ENCODE measurements at regions not wholly inside any gene's neighbourhood (a gene's known extent, or its start where the extent isn't known, plus 50 kb on each side); places are given as distances from the start of the nearest gene placed in this dataset.
"Not testable (repeated sequence)": the region's sequence is repeated elsewhere in the genome, so short reads cannot be mapped to it uniquely, and the experiment has no call there.

DNA sequence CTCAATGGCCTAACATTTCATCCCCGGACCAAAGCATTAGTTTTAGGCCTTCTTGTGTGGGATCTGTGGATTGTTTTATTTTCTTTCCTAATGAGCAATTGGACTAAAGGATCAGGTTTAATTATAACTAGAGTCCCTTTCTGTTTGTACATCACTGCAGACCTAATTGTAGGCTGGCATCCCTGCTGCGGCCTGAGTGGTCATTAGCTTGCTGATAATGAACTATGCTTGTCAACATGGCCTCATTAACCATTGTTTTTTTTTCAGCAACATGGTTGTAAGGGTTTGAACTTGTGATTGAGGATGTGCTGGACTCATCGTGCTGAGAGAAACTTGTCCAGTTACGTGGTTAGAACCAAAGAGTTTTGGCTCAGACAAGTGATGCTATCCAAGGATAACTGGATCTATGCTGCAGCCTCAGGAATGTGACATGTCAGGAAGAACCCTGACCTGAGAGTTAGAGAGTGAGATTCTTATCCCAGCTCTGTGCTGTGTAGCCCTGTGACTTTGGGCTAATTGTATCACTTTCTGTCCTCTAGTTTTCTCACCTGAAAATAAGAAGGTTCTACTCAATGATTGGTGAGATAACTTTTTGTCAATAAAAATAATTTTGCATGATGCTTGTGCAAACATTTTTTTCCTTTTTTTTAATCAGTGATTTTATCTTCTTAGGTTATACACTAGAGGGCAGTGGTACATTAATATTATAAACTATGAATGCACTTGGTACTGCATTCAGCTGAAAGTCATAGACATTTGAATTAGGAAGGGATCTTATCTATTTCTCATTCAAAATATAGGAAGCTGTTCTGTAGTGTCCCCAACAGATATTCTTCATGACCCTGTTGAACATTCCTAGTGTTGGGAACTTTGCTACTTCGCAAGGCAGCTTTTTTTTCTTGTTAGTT is 140.9 kb downstream of the RNF144B start:
- no peak for DNase-seq

DNA sequence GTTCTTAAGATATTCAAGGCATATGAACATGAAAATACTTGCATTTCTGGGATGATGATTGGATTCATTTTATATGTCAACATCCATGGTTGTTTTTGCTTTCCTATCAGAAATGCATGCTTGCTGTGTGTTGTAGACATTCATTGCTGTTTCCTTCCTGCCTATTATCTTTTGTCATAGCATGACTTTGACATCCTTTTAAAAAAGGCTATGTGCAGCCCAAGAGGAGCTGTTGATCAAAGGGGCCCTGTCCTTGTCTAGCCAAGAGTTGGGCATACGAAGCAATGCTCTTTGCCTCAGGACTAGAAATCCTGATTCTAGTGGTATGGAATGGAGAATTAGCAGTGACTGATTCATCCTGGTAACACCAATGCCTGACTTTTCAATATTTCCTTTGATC is 143.1 kb downstream of the RNF144B start:
- no peak for DNase-seq

DNA sequence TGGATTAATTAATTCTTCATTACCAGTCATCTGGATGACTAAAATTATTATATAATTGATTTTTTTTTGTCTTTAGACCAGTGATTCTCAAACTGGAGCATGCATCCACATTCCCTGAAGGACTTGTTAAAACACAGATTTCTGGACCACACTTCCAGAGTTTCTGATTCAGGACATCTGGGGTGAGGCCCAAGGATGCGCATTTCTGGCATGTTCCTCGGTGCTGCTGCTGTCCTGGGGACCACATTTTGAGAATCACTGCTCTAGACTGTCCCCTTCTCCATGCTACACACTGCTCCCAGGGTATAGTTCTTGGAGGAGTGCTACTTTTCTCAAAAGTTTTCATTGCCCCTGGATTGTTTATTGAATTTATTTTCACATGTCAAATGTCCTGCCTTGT is 145.0 kb downstream of the RNF144B start:
- DNase-seq: no peak

DNA sequence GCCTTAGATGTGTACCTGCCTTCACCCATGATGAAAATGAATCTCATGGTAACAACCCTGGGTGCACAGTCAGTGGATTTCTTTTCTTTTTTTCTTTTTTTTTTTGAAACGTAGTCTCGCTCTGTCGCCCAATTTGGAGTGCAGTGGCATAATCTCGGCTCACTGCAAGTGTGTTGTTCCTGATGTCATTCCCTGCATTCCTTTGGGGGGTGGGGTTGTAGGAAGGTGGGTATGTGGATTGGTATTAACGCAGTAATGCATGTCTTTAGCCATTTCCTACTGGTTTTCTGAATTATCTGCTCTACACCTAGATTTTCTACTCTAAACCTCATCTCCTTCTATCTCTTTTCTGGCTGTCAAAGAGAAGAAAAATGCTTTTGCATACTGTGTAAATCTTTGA is 146.6 kb downstream of the RNF144B start:
- no peak for DNase-seq

DNA sequence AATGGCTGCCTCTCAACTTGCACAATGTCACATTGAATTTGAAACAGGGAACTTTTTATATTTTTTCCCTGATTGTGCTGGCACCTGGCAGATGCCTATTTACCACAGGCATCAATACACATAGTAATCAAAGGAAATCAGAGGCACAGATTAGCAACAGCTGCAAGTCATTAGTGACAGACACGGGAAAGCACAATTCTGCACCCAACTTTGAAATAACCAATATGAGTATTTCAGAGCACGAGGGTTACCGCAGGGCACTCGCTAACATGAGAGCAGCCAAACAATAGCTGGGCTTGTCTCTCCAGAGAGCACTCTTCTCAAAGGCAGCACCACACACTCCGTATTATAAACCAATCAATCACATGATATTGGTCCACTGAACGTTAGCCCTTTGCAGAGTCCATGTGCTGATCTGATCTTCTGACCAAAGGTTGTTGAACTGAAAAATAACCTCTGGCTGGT is 149.5 kb downstream of the RNF144B start:
- DNase-seq: no peak

DNA sequence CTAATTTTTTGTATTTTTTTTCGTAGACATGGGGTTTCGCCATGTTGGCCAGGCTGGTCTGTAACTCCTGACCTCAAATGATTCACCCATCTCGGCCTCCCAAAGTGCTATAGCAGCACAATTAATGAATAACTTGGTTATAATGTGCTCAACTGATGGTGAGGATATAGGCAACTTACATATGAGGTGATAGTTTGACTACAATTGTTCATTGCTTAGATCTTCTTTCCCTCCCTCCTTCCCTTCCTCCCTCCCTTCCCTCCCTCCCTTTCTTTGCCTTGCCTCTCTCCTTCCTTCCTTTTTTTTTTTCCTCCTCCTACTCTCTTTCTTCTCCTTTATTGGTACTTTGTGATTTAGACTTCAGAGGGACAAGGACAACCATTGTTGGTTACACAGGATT is 151.2 kb downstream of the RNF144B start:
- no peak for DNase-seq

DNA sequence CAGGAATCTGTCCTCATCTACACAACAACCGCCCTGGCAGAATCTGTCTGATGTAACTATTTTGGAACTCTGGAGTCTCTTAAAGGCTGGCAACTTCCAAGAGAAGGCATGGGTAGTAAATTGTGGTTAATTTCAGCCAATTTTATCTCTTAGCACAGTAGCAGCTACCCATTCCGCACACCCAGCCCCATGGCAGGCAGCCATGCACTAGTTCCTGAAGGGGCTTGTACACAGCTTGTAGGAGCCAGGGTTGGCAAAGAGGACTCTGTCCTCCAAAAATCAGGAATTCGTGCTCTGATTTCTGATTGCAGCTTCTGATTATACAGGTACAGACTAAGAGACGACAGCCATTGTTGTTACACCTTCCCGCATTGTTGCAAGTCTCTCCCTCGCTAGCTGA is 155.9 kb downstream of the RNF144B start:
- DNase-seq: no peak

DNA sequence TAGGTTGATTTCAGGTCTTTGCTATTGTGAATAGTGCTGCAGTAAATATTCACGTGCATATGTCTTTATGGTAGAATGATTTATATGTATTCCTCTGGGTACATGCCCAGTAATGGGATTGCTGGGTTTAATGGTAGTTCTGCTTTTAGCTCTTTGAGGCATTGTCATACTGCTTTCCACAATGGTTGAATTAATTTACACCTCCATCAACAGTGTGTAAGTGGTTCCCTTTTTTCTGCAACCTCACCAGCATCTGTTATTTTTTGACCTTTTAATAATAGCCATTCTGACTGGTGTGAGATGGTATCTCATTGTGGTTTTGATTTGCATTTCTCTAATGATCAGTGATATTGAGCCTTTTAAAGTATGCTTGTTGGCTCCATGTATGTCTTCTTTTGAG is 158.0 kb downstream of the RNF144B start:
- DNase-seq: not testable (repeated sequence)

DNA sequence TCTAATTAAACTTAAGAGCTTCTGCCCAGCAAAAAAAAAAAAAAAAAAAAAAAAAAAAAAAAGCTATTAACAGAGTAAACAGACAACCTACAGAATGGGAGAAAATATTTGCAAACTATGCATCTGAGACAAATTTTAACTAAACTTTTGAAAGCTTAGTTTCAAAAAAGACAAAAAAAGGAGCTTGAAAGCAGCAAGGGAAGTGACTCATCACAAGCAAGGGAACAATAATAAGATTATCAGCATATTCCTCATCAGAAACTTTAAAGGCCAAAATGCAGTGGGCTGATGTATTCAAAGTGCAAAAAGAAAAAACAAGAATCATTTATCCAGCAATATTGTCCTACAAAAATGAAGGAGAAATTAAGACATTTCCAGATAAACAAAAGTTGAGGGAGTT is 158.6 kb downstream of the RNF144B start:
- no peak for DNase-seq

DNA sequence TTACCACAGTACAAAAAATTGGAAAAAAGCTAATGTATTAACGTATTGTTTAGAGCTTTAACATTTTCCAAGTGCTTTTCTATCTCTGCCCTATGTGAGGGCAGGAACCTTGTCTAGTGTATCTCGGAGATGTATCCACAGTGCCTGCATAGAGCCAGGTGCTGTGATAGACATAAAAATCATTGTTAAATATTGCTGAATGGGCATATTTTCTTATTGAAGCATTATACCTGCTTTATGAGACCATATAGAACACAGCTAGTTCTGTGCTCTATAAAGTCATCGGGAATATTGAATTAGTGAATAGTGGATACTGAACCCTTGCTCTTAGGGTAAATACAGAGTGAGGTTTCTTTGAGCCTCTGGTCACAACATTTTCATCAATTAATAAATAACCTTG is 163.0 kb downstream of the RNF144B start:
- no peak for DNase-seq

DNA sequence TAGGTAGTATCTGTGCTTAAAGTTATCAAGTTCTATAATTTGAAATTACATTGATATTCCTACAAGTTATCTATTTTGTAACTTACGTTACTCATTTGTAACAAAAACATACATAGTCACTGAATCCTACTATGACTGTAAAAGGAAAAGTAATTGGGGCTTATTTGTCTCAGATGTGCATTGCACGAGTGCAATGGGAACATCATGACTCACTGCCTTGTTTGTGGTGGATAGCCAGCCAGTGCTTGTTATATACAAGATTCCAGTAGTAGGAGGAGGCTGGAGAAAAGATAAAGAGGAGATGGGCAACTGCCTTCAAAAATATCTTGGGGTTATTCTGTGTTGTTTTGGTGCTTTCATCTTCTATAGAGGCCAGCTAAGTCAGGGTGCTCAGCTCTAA is 164.1 kb downstream of the RNF144B start:
- DNase-seq: no peak

DNA sequence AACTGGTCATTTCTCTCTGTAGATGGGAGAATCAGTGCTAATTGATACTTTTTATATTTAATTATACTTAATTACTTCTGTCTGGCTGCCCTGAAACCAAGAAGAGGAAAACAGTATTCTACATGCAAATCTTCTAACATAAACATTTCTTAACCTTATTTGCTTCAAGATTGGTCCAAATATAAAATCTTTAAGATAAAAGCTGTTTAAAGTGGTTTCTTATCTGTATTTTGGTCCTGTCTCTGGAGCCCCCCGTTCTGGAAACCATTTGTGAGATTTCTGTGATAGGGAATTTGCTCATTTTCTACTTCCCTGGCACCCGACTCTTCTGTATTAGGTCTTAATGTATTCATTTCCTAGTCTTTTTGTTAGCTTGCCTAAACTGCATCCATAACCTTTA is 168.6 kb downstream of the RNF144B start:
- DNase-seq: no peak

DNA sequence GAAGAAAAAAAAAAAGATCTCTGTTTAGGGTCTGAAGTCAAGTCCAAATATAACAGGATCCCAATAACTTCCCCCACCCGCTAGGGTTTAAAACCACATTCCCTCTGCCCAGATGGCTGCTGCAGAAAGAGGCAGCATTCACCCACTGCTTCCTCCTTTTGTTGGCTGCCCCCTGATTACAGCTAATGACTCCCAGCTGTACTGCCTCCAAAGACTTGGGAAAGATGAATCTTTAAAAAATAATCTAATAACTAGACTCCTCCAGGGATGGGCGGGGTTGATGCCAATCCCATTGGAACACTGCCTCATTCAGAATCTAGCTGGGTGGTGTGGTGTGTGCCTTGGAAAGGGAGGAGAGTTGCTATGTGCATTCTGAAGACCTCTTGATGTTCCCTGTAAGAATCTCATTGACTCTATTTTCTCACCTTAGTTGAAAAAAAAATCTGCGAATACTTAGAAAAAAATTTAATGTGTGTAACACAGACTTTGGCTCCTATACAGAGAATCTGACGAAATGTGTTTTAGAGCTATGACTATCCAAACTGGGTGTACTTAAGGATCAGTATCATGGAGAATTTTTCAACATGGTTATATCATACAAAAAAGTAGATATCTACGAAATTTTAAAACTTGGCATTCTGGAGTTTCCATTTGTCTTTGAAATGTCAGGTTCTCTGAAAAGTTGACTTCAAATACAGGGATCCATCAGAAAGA is 174.0 kb downstream of the RNF144B start:
- no peak for DNase-seq

DNA sequence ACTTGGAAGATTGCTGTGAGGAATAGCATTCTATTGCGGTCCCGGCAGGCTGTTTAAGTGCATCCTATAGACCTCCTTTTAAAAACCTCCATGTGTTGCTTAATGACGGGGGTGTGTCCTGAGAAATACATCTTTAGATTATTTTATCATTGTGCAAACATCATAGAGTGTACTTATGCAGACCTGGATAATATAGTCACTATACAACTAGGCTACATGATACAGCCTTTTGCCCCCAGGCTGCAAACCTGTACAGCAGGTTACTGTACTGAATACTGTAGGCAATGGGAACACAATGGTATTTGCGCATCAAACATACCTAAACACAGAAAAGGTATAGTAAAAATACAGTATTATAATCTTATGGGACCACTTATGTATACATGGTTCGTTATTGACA is 175.6 kb downstream of the RNF144B start:
- no peak for DNase-seq

DNA sequence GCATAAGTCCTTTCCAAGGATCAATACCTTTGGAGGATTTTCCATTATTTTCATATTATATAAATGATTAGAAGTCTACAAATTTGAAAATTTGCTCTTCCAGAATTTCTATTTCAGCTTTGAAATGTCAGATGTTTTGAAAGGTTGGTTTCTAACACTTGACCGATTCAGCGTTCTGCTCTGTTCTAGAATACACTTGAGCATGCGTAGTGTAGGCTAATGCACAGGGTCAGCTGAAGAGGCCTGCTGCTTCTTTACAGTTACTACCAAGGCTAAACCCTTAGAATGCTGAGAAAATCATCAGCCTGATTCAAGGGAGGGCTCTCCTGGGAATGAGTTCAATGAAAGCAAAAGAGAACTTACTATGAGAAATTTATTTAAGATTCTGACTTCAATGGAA is 177.6 kb downstream of the RNF144B start:
- no peak for DNase-seq

DNA sequence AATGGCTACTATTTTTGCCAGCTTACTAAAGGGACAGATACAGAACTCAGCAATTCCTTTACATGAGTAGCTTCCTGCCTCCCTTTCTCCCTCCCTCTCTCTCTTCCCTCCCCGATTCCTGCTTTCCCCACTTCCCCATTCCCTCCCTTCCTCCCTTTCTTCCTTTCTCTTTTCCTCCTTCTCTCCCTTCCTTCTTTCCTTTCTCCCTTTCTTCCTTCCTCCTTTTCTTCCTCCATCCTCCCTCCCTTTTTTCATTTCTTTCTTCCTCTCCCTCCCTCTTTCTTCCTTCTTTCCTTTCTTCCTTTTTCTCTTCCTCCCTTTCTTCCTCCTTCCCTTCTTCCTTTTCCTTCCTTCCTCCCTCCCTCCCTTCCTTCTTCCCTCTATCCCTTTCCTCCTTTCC is 178.1 kb downstream of the RNF144B start:
- no peak for DNase-seq

DNA sequence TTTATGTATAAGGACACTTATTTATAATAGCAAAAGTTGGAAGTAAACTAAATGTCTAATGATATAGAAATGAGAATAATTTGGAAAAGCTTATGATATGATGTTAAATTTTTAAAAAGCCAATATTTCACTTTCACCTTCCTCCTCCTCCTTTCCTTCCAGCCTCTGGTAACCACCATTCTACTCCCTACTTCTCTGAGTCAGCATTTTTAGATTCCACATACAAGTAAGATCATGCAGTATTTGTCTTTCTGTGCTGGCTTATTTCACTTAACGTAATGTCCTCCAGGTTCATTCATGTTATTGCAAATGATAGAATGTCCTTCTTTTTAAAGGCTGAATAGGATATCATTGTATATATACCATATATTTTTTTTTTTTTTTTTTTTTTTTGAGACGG is 180.2 kb downstream of the RNF144B start:
- no peak for DNase-seq

DNA sequence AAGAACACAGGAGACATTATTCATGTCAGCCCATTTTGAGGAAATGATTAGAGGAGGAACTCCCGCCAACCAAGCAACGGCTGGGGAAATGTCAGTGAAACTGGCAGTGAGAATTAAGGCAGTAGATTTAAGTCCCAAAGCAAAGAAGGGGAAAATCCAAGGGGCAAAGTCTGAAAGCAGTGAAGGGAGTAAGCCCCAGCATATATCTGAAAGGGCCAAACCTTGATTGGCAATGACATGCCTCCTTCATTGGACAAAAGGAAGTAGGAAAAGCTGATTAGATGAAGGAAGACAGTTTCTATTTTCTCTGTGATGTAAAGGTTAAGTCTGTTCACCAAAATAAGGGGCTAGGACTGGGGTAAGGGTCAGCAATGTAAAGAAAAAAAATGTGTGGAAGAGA is 190.3 kb downstream of the RNF144B start:
- no peak for DNase-seq

DNA sequence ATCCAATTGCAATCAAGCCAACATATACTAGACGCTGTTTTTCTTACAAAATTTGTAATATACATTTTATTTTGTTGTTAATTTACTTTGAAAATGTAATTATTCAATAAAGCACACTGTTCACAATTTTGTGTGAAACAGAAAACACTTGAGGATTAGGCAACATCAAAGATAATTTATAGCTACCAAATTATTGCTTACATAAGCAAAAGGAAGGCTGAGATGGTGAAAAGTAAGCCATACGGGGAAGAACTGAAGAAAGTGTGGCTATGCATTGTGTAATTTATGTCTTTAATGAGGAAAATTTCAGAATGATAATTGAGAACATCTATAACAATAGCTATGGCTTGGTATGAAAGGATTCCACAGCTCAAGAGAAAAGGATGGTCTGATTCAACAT is 192.0 kb downstream of the RNF144B start:
- DNase-seq: no peak

DNA sequence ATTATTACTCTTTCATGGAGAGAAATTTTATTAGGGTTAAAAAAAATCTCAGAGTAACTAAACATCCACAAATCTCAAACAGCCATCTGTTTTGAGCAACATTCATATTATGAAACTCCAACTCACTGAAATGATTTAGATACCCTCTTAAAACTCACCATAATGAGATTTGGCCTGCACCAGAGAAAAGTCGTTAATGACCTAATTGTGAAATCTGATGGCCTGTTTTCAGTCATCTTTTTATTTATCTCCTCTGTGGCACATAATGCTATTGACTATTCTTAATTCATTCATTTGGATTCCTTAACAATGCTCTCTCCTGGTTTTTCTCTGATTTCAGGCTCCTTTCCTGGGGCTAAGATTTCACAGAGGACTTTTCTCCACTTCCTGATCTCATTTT is 192.7 kb downstream of the RNF144B start:
- DNase-seq: no peak

DNA sequence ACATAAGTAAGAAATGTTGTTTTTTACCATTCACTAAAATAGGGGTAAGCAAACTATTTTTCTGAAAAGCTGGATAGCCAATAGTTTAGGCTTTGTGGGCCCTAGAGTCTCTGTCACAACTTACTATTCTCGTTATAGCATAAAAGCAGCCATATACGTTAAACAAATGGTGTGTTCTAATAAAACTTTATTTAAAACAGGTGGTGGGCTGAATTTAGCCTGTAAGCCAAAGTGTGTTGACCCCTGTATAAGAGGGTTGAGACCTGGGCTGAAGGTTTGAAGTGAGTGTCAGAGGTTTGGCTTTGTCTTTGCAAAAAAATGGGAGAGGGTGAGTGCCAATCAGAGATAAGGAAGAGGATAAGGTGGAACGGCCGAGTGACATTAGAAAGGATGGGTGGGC is 197.2 kb downstream of the RNF144B start:
- DNase-seq: no peak

DNA sequence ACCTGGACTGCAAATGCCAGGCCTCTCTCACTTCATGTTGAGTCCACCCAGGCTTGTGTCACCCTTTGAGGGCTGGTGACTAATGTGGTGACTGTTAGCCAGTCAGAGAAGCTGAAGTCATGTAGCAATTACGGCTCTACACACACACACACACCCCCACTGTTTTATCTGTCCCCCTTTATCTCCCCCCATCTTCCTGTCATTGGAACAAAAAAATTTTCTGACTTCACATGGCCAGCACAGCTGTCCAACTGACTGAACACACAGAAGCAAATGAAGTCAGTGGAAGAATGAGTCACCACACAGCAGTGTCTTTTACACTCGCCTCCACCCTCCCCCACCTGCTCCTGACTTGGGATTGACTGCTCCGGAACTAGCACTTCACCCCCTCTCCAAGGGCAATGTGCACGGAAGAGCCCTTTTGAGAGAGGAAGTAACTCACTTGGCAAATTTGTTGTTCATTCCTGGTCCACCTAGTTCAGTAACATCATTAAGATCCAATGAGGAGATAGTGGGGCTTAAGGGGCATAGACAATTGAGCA is 198.0 kb downstream of the RNF144B start:
- DNase-seq: no peak

DNA sequence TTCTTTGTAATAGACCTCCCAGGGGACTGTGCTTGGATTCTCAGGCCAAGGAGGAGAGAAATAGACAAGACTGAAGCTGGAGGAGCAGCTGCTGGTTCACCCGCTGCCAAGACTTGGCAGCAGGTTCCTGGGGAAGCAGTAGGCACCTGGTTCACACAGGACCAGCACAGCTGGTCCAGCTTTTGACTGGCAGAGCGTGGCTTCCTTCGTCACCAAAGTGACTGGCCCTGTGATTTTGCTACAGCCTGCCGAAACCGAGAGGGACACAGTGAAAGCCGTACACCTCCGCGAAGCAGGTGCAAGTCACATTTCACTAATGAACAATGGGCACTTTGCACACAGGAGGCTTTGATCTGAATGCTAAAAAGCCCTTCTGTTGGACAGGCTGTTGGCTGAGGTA is 199.0 kb downstream of the RNF144B start:
- DNase-seq: no peak
